Keratinocyte (primary cell): ENCODE measurements at regions not wholly inside any gene's neighbourhood (a gene's known extent, or its start where the extent isn't known, plus 50 kb on each side); places are given as distances from the start of the nearest gene placed in this dataset.

Source experiments
- DNase-seq: peaks from one replicate; pipeline ENCODE4 v3.0.0-alpha.2; 2011; ENCODE audit warnings: low read depth, missing footprints, low spot score
- FAIRE-seq: peaks from 2 replicates; lab custom pipeline; 2011; peaks lifted over from hg19 to GRCh38; lab: Jason Lieb, UNC
- H2AFZ ChIP-seq: 2 replicates; pipeline ENCODE4 v1.6.0; 2012; ENCODE audit warnings: low read length, control low read depth, inconsistent platforms; ENCODE audit not compliant: control insufficient read depth
- H3K27ac ChIP-seq: 2 replicates; pipeline ENCODE4 v1.5.1; 2011; ENCODE audit warnings: low read length; ENCODE audit not compliant: control insufficient read depth, insufficient read depth
- H3K27me3 ChIP-seq: 3 replicates; pipeline ENCODE4 v1.6.0; 2011; ENCODE audit warnings: low read length; ENCODE audit not compliant: control insufficient read depth, insufficient read depth; ENCODE audit errors: extremely low read depth
- H3K36me3 ChIP-seq, 2 experiments: 2 replicates in 1 of 2; 3 replicates in 1 of 2; pipeline ENCODE4 v1.5.1; 2011; ENCODE audit warnings: low read length in 2 of 2, mild to moderate bottlenecking in 1 of 2; ENCODE audit not compliant: control insufficient read depth in 2 of 2, insufficient read depth in 2 of 2; ENCODE audit errors: extremely low read depth in 1 of 2
- H3K4me1 ChIP-seq: 3 replicates; pipeline ENCODE4 v1.5.1; 2011; ENCODE audit warnings: low read length; ENCODE audit not compliant: control insufficient read depth, insufficient read depth; ENCODE audit errors: extremely low read depth
- H3K4me2 ChIP-seq: 3 replicates; pipeline ENCODE4 v1.6.0; 2011; ENCODE audit warnings: low read depth, low read length; ENCODE audit not compliant: control insufficient read depth, insufficient read depth; ENCODE audit errors: extremely low read depth
- H3K4me3 ChIP-seq, 3 experiments: fragments of 200-600 bp in 1 of 3; sonication (generic) in 1 of 3; 2 replicates in 2 of 3; 3 replicates in 1 of 3; pipeline ENCODE4 v1.5.1; 2011 to 2016; ENCODE audit warnings: low read length in 3 of 3, mild to moderate bottlenecking in 3 of 3, control low read depth in 2 of 3, inconsistent platforms in 1 of 3, low read depth in 1 of 3, mixed read lengths in 1 of 3, mixed run types in 1 of 3, moderate library complexity in 1 of 3; ENCODE audit not compliant: control insufficient read depth in 2 of 3, insufficient read depth in 2 of 3; ENCODE audit errors: extremely low read depth in 1 of 3
- H3K79me2 ChIP-seq: 2 replicates; pipeline ENCODE4 v1.6.0; 2012; ENCODE audit warnings: low read length; ENCODE audit not compliant: control insufficient read depth, insufficient read depth
- H3K9ac ChIP-seq: 3 replicates; pipeline ENCODE4 v1.6.0; 2011; ENCODE audit warnings: low read length; ENCODE audit not compliant: control insufficient read depth, insufficient read depth; ENCODE audit errors: extremely low read depth
- H3K9me1 ChIP-seq: 3 replicates; pipeline ENCODE4 v1.6.0; 2011; ENCODE audit warnings: low read length; ENCODE audit not compliant: control insufficient read depth, insufficient read depth; ENCODE audit errors: extremely low read depth
- H3K9me3 ChIP-seq: 2 replicates; pipeline ENCODE4 v1.5.1; 2012; ENCODE audit warnings: low read depth, low read length; ENCODE audit not compliant: control insufficient read depth
- H4K20me1 ChIP-seq: 3 replicates; pipeline ENCODE4 v1.6.0; 2011; ENCODE audit warnings: low read length; ENCODE audit not compliant: control insufficient read depth, insufficient read depth; ENCODE audit errors: extremely low read depth
- EZH2 ChIP-seq: IDR thresholded peaks from one replicate; pipeline ENCODE4 v1.6.1; 2012; ENCODE audit warnings: inconsistent platforms, mild to moderate bottlenecking, low read length, moderate library complexity
- dilution Hi-C: fragments of 300-500 bp; cut with MboI; formaldehyde crosslinking; loops from one replicate; pipeline ENCODE4 v1.7.0; 2020; ENCODE audit warnings: low sequenced_read_pairs; ENCODE audit not compliant: extremely low pct_ligation_motif_present
- TF ChIP-seq, protein P1 (sequence below), 3 experiments: IDR thresholded peaks in 1 of 3; conservative IDR thresholded peaks in 1 of 3; optimal IDR thresholded peaks in 1 of 3; 2 replicates in 2 of 3; 3 replicates in 1 of 3; pipeline versions ENCODE3 to v1.5.1; 2011; ENCODE audit warnings: low read length in 3 of 3, mild to moderate bottlenecking in 3 of 3, moderate library complexity in 2 of 3, control low read depth in 1 of 3, inconsistent platforms in 1 of 3; ENCODE audit not compliant: insufficient read depth in 2 of 3; ENCODE audit errors: extremely low read depth in 1 of 3

DNA sequence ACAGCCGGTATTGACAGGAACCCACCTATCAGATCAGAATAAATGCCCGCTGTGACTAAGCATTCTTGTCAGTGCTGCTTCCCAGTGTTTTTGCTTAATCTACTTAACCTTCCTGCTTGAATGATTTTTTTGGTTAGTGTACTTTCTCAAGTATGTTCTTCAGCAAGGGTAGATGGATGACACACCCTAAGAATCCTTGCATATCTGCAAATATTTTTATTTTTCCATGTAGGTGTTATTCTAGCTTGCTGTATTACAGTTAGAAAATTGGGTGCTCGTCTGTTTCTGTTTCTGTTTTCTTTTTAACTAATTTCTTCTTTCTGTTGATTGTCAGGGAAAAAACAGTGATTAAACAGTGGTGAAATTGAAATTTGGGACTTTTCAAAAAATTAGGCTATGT, 64.5 kb downstream of the SEC61B start:
- Histone ChIP-seq H3K9me3 (no peaks in the 10 kb centered on the region), H3K9ac (no peak overlapping the region), H3K36me3 (no peaks in the 10 kb centered on the region), H3K27ac (no peak overlapping the region), H3K4me3 (no peak overlapping the region), H3K27me3 (no peaks in the 10 kb centered on the region), H4K20me1 (no peaks in the 10 kb centered on the region), H3K79me2 (no peaks in the 10 kb centered on the region), H3K9me1 (no peaks in the 10 kb centered on the region), H3K4me2 (no peak overlapping the region), H2AFZ (no peak overlapping the region), H3K4me1 (no peaks in the 10 kb centered on the region)
- DNase-seq: no peak
- dilution Hi-C loops: no loop called here
- no peak for FAIRE-seq
- TF ChIP-seq, protein P1, sequence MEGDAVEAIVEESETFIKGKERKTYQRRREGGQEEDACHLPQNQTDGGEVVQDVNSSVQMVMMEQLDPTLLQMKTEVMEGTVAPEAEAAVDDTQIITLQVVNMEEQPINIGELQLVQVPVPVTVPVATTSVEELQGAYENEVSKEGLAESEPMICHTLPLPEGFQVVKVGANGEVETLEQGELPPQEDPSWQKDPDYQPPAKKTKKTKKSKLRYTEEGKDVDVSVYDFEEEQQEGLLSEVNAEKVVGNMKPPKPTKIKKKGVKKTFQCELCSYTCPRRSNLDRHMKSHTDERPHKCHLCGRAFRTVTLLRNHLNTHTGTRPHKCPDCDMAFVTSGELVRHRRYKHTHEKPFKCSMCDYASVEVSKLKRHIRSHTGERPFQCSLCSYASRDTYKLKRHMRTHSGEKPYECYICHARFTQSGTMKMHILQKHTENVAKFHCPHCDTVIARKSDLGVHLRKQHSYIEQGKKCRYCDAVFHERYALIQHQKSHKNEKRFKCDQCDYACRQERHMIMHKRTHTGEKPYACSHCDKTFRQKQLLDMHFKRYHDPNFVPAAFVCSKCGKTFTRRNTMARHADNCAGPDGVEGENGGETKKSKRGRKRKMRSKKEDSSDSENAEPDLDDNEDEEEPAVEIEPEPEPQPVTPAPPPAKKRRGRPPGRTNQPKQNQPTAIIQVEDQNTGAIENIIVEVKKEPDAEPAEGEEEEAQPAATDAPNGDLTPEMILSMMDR (optimal IDR thresholded peaks at IDR 0.05 in 1 of 3, IDR thresholded peaks at IDR 0.05 in 1 of 3, conservative IDR thresholded peaks at IDR 0.05 in 1 of 3; ENCODE audit: extremely low read depth in 1 of 3, insufficient read depth in 2 of 3, low read length in 3 of 3): no peak
- no peak for TF ChIP-seq EZH2

DNA sequence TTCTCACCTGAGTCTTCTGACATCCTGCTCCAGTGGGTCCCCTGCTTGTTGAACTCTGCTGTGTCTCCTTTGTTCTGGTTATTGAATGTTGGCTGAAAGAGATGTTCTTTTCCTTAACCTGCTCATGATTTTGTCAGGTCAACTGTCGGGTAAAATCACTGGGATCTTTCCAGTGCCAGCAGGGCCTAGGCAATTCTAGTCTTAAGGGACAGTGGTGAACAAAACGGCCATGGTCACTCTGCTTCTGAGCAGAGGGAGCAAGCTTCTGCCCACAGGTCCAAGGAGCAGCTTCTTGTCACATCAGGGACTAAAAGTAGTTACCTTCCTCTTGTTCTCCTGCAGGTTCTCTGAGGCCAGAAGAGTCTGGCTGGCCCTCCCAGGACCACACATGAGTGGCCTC, 65.6 kb downstream of the SEC61B start:
- no peaks in the 10 kb centered on the region for H3K9me1 ChIP-seq
- H3K4me3 ChIP-seq: no peak overlapping the region
- H3K4me2 ChIP-seq: no peak overlapping the region
- no peak for DNase-seq
- H3K9ac ChIP-seq: no peak overlapping the region
- H4K20me1 ChIP-seq: no peaks in the 10 kb centered on the region
- no peaks in the 10 kb centered on the region for H3K27me3 ChIP-seq
- dilution Hi-C loops: no loop called here
- H3K9me3 ChIP-seq: no peaks in the 10 kb centered on the region
- no peaks in the 10 kb centered on the region for H3K36me3 ChIP-seq
- no peaks in the 10 kb centered on the region for H3K4me1 ChIP-seq
- H2AFZ ChIP-seq: no peak overlapping the region
- H3K27ac ChIP-seq: no peak overlapping the region
- FAIRE-seq: no peak
- no peak for TF ChIP-seq EZH2
- TF ChIP-seq, protein P1 (optimal IDR thresholded peaks at IDR 0.05 in 1 of 3, IDR thresholded peaks at IDR 0.05 in 1 of 3, conservative IDR thresholded peaks at IDR 0.05 in 1 of 3; ENCODE audit: extremely low read depth in 1 of 3, insufficient read depth in 2 of 3, low read length in 3 of 3): no peak
- H3K79me2 ChIP-seq: no peaks in the 10 kb centered on the region
